HCT116 (cell line): ENCODE measurements at regions not wholly inside any gene's neighbourhood (a gene's known extent, or its start where the extent isn't known, plus 50 kb on each side); places are given as distances from the start of the nearest gene placed in this dataset.

Experiments
- CTCF ChIP-seq, 3 experiments: fragments of 200-600 bp in 1 of 3; sonication (generic) in 1 of 3; IDR thresholded peaks in 2 of 3; conservative IDR thresholded peaks in 1 of 3; 2 replicates each; pipeline ENCODE4 v1.5.1; 2012 to 2017; ENCODE audit warnings: low read depth in 2 of 3, low read length in 2 of 3, antibody characterized with exemption in 1 of 3, borderline replicate concordance in 1 of 3, control low read depth in 1 of 3, mild to moderate bottlenecking in 1 of 3, mixed read lengths in 1 of 3, mixed run types in 1 of 3, moderate library complexity in 1 of 3; ENCODE audit not compliant: insufficient read depth in 1 of 3
- POLR2A ChIP-seq: IDR thresholded peaks from 2 replicates; pipeline ENCODE4 v1.7.0; 2011; ENCODE audit warnings: borderline replicate concordance; ENCODE audit not compliant: insufficient read depth, insufficient read length; ENCODE audit errors: extremely low read depth
- TF ChIP-seq, protein P1 (sequence below): IDR thresholded peaks from 2 replicates; pipeline ENCODE4 v1.6.1; 2012
- TF ChIP-seq, protein P2 (sequence below): IDR thresholded peaks from 2 replicates; pipeline ENCODE4 v1.6.1; 2012

DNA sequence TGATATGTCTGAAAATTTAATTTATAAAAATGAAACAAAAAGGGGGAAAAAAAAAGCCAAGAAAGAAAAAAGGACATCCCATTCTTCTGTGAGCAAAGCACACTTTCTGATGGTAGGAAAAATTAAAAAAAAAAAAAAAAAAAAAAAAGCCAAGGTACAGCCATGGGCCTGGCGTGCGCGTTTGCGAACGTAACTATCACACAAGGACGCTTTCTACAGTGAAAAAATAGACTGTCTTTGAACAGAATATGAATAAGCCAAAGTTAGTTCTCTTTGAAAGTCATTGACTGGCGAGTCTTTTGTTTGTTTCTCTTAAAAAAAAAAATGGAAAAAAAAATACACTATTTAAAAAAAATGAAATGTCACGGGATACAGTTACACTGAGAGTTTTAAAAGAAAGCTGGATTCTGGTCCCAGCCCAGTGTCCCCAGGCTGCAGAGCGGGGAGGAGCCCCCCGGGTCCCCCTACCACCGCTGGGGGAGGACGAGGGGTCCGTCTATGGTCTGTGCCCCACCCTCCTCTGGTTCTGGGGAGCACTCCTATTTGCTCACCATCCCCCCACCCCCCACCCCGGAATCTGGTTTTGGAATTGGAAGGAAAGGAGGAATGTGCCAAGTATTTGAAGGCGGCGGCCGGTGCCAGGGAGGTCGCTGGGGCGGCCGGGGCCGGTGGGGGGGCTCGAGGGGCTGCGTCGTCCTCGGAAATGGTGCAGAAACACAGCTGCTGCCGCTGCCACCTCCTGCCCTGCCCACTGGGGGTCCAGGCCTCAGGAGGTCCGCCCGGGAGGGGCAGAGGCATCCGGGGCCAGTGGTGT is 134.5 kb downstream of the PTPRS start:
- TF ChIP-seq CTCF (IDR thresholded peaks at IDR 0.05 in 2 of 3, conservative IDR thresholded peaks at IDR 0.05 in 1 of 3; ENCODE audit: borderline replicate concordance in 1 of 3, insufficient read depth in 1 of 3, low read depth in 2 of 3, low read length in 2 of 3): no peak
- TF ChIP-seq, protein P1, sequence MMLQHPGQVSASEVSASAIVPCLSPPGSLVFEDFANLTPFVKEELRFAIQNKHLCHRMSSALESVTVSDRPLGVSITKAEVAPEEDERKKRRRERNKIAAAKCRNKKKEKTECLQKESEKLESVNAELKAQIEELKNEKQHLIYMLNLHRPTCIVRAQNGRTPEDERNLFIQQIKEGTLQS: no peak
- TF ChIP-seq, protein P2, sequence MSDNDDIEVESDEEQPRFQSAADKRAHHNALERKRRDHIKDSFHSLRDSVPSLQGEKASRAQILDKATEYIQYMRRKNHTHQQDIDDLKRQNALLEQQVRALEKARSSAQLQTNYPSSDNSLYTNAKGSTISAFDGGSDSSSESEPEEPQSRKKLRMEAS: no peak
- no peak for TF ChIP-seq POLR2A
